ENCODE measurements at regions not wholly inside any gene's neighbourhood (a gene's known extent, or its start where the extent isn't known, plus 50 kb on each side); places are given as distances from the start of the nearest gene placed in this dataset.

GRCh38 chr9:80554856-80555255 lies 983.1 kb downstream of the TLE4 start:
- Mint-ChIP-seq H3K27ac (ENCODE audit: low read depth) (no peak overlapping the region), H3K36me3 (ENCODE audit: insufficient read depth) (no peaks in the 10 kb centered on the region), H3K27me3 (no peaks in the 10 kb centered on the region), H3K4me3 (no peak overlapping the region), H3K9me3 (peaks cover 13% of the 10 kb centered on the region), H3K4me1 (no peaks in the 10 kb centered on the region)
- ATAC-seq (replicated peaks; ENCODE audit: extremely low read depth, poor library complexity, severe bottlenecking) (no peak), DNase-seq (ENCODE audit: low spot score in 2 of 2) (no peak)

- no peaks in the 10 kb centered on the region for H3K36me3 Mint-ChIP-seq (ENCODE audit: insufficient read depth)
- H3K4me3 Mint-ChIP-seq = no peak overlapping the region
- no peak overlapping the region for H3K27ac Mint-ChIP-seq (ENCODE audit: low read depth)
- no peak for ATAC-seq (replicated peaks; ENCODE audit: extremely low read depth, poor library complexity, severe bottlenecking)
- no peak for DNase-seq (ENCODE audit: low spot score in 2 of 2)
- peaks cover 13% of the 10 kb centered on the region for H3K9me3 Mint-ChIP-seq
- no peaks in the 10 kb centered on the region for H3K27me3 Mint-ChIP-seq
- no peaks in the 10 kb centered on the region for H3K4me1 Mint-ChIP-seq
These were observed 982.5 kb downstream of the TLE4 start for GRCh38 chr9:80554301-80554700.

DNA sequence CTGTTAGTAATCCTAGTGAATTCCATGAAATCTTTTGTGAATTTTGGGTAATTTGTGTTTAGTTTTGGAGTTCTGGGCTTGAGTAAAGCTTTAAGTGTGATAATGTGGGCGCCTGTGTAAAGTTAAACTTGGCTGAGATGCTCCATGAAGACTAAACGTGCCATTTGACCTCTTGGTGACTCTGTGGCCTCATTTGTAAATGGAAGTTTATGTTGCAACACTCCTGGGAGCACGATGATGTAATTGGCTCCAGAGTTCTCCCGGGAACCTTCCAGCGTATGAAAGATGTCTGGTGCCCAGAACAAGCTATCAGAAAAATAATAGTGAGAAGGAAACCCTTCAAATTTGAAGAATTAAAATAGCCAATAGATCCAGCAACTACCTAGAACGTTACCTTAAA lies 981.2 kb downstream of the TLE4 start:
- H3K36me3 Mint-ChIP-seq (ENCODE audit: insufficient read depth) = no peaks in the 10 kb centered on the region
- H3K27me3 Mint-ChIP-seq = no peaks in the 10 kb centered on the region
- peaks cover 16% of the 10 kb centered on the region for H3K9me3 Mint-ChIP-seq

GRCh38 chr9:80550181-80550580 lies 978.4 kb downstream of the TLE4 start:
- Mint-ChIP-seq H3K4me1 (no peaks in the 10 kb centered on the region), H3K36me3 (ENCODE audit: insufficient read depth) (no peaks in the 10 kb centered on the region), H3K27me3 (no peaks in the 10 kb centered on the region), H3K27ac (ENCODE audit: low read depth) (no peak overlapping the region), H3K9me3 (peaks cover 11% of the 10 kb centered on the region), H3K4me3 (no peak overlapping the region)
- no peak for DNase-seq (ENCODE audit: low spot score in 2 of 2)
- ATAC-seq (replicated peaks; ENCODE audit: extremely low read depth, poor library complexity, severe bottlenecking) = no peak

More for the DNA sequence above, 981.2 kb downstream of the TLE4 start:
- ATAC-seq (replicated peaks; ENCODE audit: extremely low read depth, poor library complexity, severe bottlenecking) (no peak), DNase-seq (ENCODE audit: low spot score in 2 of 2) (no peak)
- Mint-ChIP-seq H3K4me1 (no peaks in the 10 kb centered on the region), H3K27ac (ENCODE audit: low read depth) (no peak overlapping the region), H3K4me3 (no peak overlapping the region)

DNA sequence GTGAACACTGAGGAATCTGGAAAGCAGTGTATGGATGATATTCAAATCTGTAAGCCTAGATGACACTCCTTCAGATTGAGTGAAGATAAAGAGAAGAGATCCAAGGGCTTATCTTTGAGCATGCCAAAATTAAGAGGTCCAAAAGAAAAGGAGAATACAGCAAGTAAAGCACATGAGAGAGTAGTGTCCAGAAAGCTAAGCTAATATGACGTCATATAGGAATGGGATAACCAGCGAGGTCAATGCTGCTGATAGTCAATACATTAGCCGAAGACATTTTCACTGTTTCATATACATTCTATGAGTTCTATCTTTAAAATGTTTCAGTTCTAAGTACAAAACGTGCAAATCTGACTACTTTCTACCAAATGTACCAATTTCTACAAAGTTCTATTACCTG lies 975.8 kb downstream of the TLE4 start:
- H3K27me3 Mint-ChIP-seq = no peaks in the 10 kb centered on the region
- no peak overlapping the region for H3K4me3 Mint-ChIP-seq
- peaks cover 1% of the 10 kb centered on the region for H3K36me3 Mint-ChIP-seq (ENCODE audit: insufficient read depth)
- no peak overlapping the region for H3K27ac Mint-ChIP-seq (ENCODE audit: low read depth)
- no peaks in the 10 kb centered on the region for H3K4me1 Mint-ChIP-seq
- ATAC-seq (replicated peaks; ENCODE audit: extremely low read depth, poor library complexity, severe bottlenecking) (no peak), DNase-seq (ENCODE audit: low spot score in 2 of 2) (no peak)
- H3K9me3 Mint-ChIP-seq = peaks cover 11% of the 10 kb centered on the region

GRCh38 chr9:80540387-80540786 lies 968.6 kb downstream of the TLE4 start:
- no peaks in the 10 kb centered on the region for H3K4me1 Mint-ChIP-seq
- H3K4me3 Mint-ChIP-seq = no peak overlapping the region
- ATAC-seq (replicated peaks; ENCODE audit: extremely low read depth, poor library complexity, severe bottlenecking) (no peak), DNase-seq (ENCODE audit: low spot score in 2 of 2) (no peak)
- H3K36me3 Mint-ChIP-seq (ENCODE audit: insufficient read depth) = peaks cover 1% of the 10 kb centered on the region
- H3K9me3 Mint-ChIP-seq = peaks cover 10% of the 10 kb centered on the region
- H3K27ac Mint-ChIP-seq (ENCODE audit: low read depth) = no peak overlapping the region
- no peaks in the 10 kb centered on the region for H3K27me3 Mint-ChIP-seq

DNA sequence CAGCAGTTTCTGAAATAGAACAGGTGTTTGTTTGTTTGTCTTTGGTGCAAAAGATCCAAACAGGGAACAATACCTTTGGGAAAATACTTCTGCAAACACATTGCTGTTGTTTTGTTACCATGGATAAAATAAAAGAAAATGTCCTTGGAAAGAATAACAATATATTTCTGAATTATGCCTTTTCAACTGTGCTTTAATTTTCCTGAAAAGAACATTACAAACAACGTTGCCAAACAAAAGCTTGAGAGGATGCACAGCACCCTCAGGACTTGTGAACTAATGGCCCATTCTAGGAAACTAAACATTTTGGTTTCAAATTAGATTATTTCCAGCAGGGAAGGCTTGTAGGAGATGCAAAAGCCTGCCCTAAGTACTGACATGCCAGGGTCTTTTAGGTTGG lies 967.2 kb downstream of the TLE4 start:
- no peak overlapping the region for H3K4me3 Mint-ChIP-seq
- no peaks in the 10 kb centered on the region for H3K4me1 Mint-ChIP-seq
- peaks cover 1% of the 10 kb centered on the region for H3K36me3 Mint-ChIP-seq (ENCODE audit: insufficient read depth)
- H3K9me3 Mint-ChIP-seq = peaks cover 16% of the 10 kb centered on the region
- ATAC-seq (replicated peaks; ENCODE audit: extremely low read depth, poor library complexity, severe bottlenecking) (no peak), DNase-seq (ENCODE audit: low spot score in 2 of 2) (no peak)
- no peak overlapping the region for H3K27ac Mint-ChIP-seq (ENCODE audit: low read depth)
- H3K27me3 Mint-ChIP-seq = no peaks in the 10 kb centered on the region

DNA sequence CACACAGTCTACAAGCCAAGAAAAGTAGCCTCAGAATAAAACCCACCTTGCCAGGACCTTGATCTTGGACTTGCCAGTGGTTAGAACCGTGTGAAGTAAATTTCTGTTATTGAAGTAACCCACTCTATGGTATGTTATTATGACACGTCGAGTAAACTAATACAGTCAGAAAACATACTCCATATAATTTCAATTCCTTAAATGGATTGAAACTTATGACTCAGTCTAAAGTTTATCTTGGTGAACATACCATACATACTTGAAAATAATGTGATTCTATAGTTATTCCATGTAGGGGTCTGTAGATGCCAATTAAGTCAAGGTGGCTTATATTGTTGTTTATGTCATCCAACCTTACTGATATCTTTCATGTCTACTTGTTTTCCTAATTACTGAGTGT lies 950.7 kb downstream of the TLE4 start:
- DNase-seq (ENCODE audit: low spot score in 2 of 2) = no peak
- H3K4me1 Mint-ChIP-seq = no peaks in the 10 kb centered on the region
- ATAC-seq (replicated peaks; ENCODE audit: extremely low read depth, poor library complexity, severe bottlenecking) = no peak
- no peak overlapping the region for H3K27ac Mint-ChIP-seq (ENCODE audit: low read depth)
- no peaks in the 10 kb centered on the region for H3K36me3 Mint-ChIP-seq (ENCODE audit: insufficient read depth)
- peaks cover 29% of the 10 kb centered on the region for H3K9me3 Mint-ChIP-seq
- H3K4me3 Mint-ChIP-seq = no peak overlapping the region
- no peaks in the 10 kb centered on the region for H3K27me3 Mint-ChIP-seq

DNA sequence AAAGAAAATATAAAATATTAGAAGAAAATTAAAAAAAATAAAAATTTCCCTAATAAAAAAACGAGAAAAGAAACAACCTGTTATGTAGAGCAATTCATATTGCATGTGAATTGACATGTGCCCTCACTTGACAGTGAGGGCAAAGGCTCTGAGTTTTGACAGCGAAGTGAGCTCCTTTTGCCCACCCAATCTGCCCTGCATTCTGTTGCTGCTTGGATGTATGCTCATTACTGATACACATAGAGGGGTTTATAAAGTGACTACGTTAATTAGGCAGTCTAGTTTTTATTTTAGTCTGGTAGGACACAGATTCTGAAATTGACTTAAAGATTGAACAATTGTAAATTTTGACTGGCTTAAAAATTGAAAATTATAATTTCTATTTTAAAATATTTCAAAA lies 949.4 kb downstream of the TLE4 start:
- Mint-ChIP-seq H3K4me3 (no peak overlapping the region), H3K36me3 (ENCODE audit: insufficient read depth) (no peaks in the 10 kb centered on the region), H3K4me1 (no peaks in the 10 kb centered on the region), H3K9me3 (peaks cover 22% of the 10 kb centered on the region), H3K27me3 (no peaks in the 10 kb centered on the region), H3K27ac (ENCODE audit: low read depth) (no peak overlapping the region)
- no peak for DNase-seq (ENCODE audit: low spot score in 2 of 2)
- ATAC-seq (replicated peaks; ENCODE audit: extremely low read depth, poor library complexity, severe bottlenecking) = no peak

DNA sequence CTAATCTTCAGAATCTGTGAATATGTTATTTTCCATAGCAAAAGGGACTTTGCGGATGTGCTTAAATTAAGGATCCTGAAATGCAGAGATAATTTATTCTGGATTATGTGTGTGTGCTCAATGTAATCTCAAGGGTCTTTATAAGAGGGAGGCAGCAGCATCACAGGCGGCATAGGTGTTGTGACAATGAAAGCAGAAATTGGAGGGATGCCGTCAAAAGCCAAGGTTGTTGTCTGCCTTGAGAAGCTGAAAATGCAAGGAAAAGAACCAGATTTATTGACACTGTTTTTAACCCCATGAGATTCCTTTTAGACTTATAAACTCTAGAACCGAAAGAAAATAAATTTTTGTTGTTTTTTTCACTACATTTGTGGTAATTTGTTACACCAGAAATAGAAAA lies 948.5 kb downstream of the TLE4 start:
- Mint-ChIP-seq H3K27me3 (no peaks in the 10 kb centered on the region), H3K4me1 (no peaks in the 10 kb centered on the region), H3K9me3 (peaks cover 20% of the 10 kb centered on the region), H3K27ac (ENCODE audit: low read depth) (no peak overlapping the region), H3K36me3 (ENCODE audit: insufficient read depth) (no peaks in the 10 kb centered on the region), H3K4me3 (no peak overlapping the region)
- ATAC-seq (replicated peaks; ENCODE audit: extremely low read depth, poor library complexity, severe bottlenecking) = no peak
- no peak for DNase-seq (ENCODE audit: low spot score in 2 of 2)

DNA sequence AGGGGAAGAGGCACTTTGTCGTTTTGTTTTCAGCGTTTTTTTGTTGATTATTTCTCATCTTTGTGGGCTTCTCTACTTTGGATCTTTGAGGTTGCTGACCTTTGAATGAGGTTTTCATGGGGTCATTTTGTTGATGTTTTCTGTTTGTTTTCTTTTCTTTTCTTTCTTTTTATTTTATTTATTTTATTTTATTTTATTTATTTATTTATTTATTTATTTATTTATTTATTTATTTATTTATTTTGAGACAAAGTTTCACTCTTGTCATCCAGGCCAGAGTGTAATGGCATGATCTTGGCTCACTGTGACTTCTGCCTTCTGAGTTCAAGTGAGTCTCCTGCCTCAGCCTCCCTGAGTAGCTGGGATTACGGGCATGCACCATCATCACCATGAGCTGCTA lies 946.7 kb downstream of the TLE4 start:
- H3K27me3 Mint-ChIP-seq = no peaks in the 10 kb centered on the region
- no peaks in the 10 kb centered on the region for H3K4me1 Mint-ChIP-seq
- no peak overlapping the region for H3K4me3 Mint-ChIP-seq
- no peak for ATAC-seq (replicated peaks; ENCODE audit: extremely low read depth, poor library complexity, severe bottlenecking)
- H3K36me3 Mint-ChIP-seq (ENCODE audit: insufficient read depth) = no peaks in the 10 kb centered on the region
- no peak for DNase-seq (ENCODE audit: low spot score in 2 of 2)
- H3K9me3 Mint-ChIP-seq = peaks cover 24% of the 10 kb centered on the region
- no peak overlapping the region for H3K27ac Mint-ChIP-seq (ENCODE audit: low read depth)

- no peaks in the 10 kb centered on the region for H3K4me1 Mint-ChIP-seq
- no peak overlapping the region for H3K27ac Mint-ChIP-seq (ENCODE audit: low read depth)
- no peaks in the 10 kb centered on the region for H3K36me3 Mint-ChIP-seq (ENCODE audit: insufficient read depth)
- ATAC-seq (replicated peaks; ENCODE audit: extremely low read depth, poor library complexity, severe bottlenecking) = no peak
- no peak overlapping the region for H3K4me3 Mint-ChIP-seq
- peaks cover 33% of the 10 kb centered on the region for H3K9me3 Mint-ChIP-seq
- no peak for DNase-seq (ENCODE audit: low spot score in 2 of 2)
- no peaks in the 10 kb centered on the region for H3K27me3 Mint-ChIP-seq
These were observed 944.9 kb downstream of the TLE4 start for GRCh38 chr9:80516679-80517078.

GRCh38 chr9:80509358-80509757 lies 937.6 kb downstream of the TLE4 start:
- H3K36me3 Mint-ChIP-seq (ENCODE audit: insufficient read depth) = no peaks in the 10 kb centered on the region
- no peaks in the 10 kb centered on the region for H3K27me3 Mint-ChIP-seq
- DNase-seq (ENCODE audit: low spot score in 2 of 2) = no peak

GRCh38 chr9:80507611-80508010 lies 935.8 kb downstream of the TLE4 start:
- Mint-ChIP-seq H3K27me3 (no peaks in the 10 kb centered on the region), H3K4me1 (no peaks in the 10 kb centered on the region), H3K36me3 (ENCODE audit: insufficient read depth) (no peaks in the 10 kb centered on the region), H3K4me3 (no peak overlapping the region), H3K27ac (ENCODE audit: low read depth) (no peak overlapping the region), H3K9me3 (peaks cover 19% of the 10 kb centered on the region)
- ATAC-seq (replicated peaks; ENCODE audit: extremely low read depth, poor library complexity, severe bottlenecking) = no peak
- DNase-seq (ENCODE audit: low spot score in 2 of 2) = no peak

More at GRCh38 chr9:80509358-80509757, 937.6 kb downstream of the TLE4 start:
- Mint-ChIP-seq H3K27ac (ENCODE audit: low read depth) (no peak overlapping the region), H3K4me3 (no peak overlapping the region), H3K4me1 (no peaks in the 10 kb centered on the region), H3K9me3 (peaks cover 21% of the 10 kb centered on the region)
- ATAC-seq (replicated peaks; ENCODE audit: extremely low read depth, poor library complexity, severe bottlenecking) = no peak

Data from central memory CD8-positive, alpha-beta T cell (primary cell).